Breast epithelium (tissue), 4 donors: ENCODE measurements at regions not wholly inside any gene's neighbourhood (a gene's known extent, or its start where the extent isn't known, plus 50 kb on each side); places are given as distances from the start of the nearest gene placed in this dataset.
"Not testable (repeated sequence)": the region's sequence is repeated elsewhere in the genome, so short reads cannot be mapped to it uniquely, and the experiment has no call there.

Experiments
- DNase-seq, 2 donors: peaks; one replicate each; pipeline ENCODE4 v3.0.0-alpha.2; 2019; ENCODE audit warnings: low spot score in 2 of 2
- H3K27ac ChIP-seq, 2 donors: fragments of 200-600 bp; sonication (generic) in 1 of 2; one replicate each; pipeline ENCODE4 v1.5.1; 2016 to 2019; ENCODE audit warnings: mild to moderate bottlenecking in 1 of 2
- H3K27me3 ChIP-seq, 2 donors: fragments of 200-600 bp; sonication (generic) in 1 of 2; one replicate each; pipeline versions ENCODE4 v1.5.1 to v1.6.0; 2017 to 2019; ENCODE audit warnings: control low read depth in 1 of 2, mild to moderate bottlenecking in 1 of 2
- H3K36me3 ChIP-seq: fragments of 200-600 bp; one replicate; pipeline ENCODE4 v1.5.1; 2019
- H3K4me1 ChIP-seq, 2 donors: fragments of 200-600 bp; sonication (generic); one replicate each; pipeline ENCODE4 v1.5.1; 2016 to 2019; ENCODE audit warnings: control low read depth in 1 of 2
- H3K4me3 ChIP-seq, 3 donors: fragments of 200-600 bp; sonication (generic); 1 replicate in 2 of 3; 2 replicates in 1 of 3; pipeline ENCODE4 v1.5.1; 2016 to 2019; ENCODE audit warnings: mild to moderate bottlenecking in 3 of 3, moderate library complexity in 2 of 3
- H3K9me3 ChIP-seq, 2 donors: fragments of 200-600 bp; sonication (generic) in 1 of 2; one replicate each; pipeline ENCODE4 v1.5.1; 2016 to 2019; ENCODE audit warnings: control low read depth in 1 of 2
- CTCF ChIP-seq, 3 donors: fragments of 450-650 bp; IDR thresholded peaks; one replicate each; pipeline ENCODE4 v1.5.1; 2016 to 2017; ENCODE audit warnings: antibody characterized with exemption in 3 of 3, mild to moderate bottlenecking in 3 of 3, moderate library complexity in 3 of 3
- POLR2A ChIP-seq: fragments of 450-650 bp; IDR thresholded peaks from one replicate; pipeline ENCODE4 v1.6.1; 2016; ENCODE audit warnings: antibody characterized with exemption, mild to moderate bottlenecking, moderate library complexity
- POLR2AphosphoS5 ChIP-seq, 3 donors: sonication (generic); formaldehyde crosslinking; IDR thresholded peaks; one replicate each; pipeline ENCODE4 v1.6.1; 2017; ENCODE audit warnings: antibody characterized with exemption in 3 of 3
- intact Hi-C: fragments of 100-400 bp; cut with DNase I; formaldehyde crosslinking; loops from one replicate; pipeline ENCODE4 v1.15.1; 2023; ENCODE audit warnings: low total_unique reads

- no peak overlapping the region for H3K27ac ChIP-seq
- intact Hi-C loops = no loop called here
- no peak overlapping the region for H3K4me3 ChIP-seq
- no peaks in the 10 kb centered on the region for H3K9me3 ChIP-seq
- no peaks in the 10 kb centered on the region for H3K4me1 ChIP-seq
- no peaks in the 10 kb centered on the region for H3K27me3 ChIP-seq
- DNase-seq = no peak
- TF ChIP-seq CTCF (IDR thresholded peaks at IDR 0.05) (no peak), POLR2AphosphoS5 (IDR thresholded peaks at IDR 0.05) (no peak), POLR2A (no peak)
- no peaks in the 10 kb centered on the region for H3K36me3 ChIP-seq
Observed at GRCh38 chr2:16391986-16392385, 273.6 kb downstream of the CYRIA start.

DNA sequence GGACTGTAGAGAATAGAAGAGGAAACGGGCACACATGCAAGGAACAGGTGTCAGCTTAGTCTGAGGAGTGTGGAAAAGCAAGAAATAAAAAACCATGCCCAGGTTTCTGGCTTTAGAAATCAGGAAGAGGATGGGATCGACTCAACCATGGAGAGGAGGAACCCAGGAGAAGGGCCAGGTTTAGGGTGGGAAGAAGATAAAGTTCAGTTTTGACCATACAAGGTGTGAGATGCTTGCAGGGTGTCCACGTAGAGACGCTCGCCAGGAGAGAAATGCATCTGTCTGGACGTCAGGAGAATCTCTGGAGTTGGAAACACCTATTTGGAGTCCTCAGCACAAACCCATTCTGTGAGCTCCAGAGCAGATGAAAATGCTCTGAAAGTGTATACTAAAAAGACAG lies 275.1 kb downstream of the CYRIA start:
- no peak for DNase-seq

GRCh38 chr2:16389611-16390010 lies 276.0 kb downstream of the CYRIA start:
- Histone ChIP-seq H3K4me3 (no peak overlapping the region), H3K27me3 (no peaks in the 10 kb centered on the region)
- intact Hi-C loops = no loop called here

More for the DNA sequence above, 275.1 kb downstream of the CYRIA start:
- no peak for TF ChIP-seq POLR2AphosphoS5 (IDR thresholded peaks at IDR 0.05)
- no peak for TF ChIP-seq POLR2A
- no peak for TF ChIP-seq CTCF (IDR thresholded peaks at IDR 0.05)
- intact Hi-C loops = no loop called here
- H3K9me3 ChIP-seq = no peaks in the 10 kb centered on the region
- no peaks in the 10 kb centered on the region for H3K4me1 ChIP-seq
- no peaks in the 10 kb centered on the region for H3K27me3 ChIP-seq
- no peaks in the 10 kb centered on the region for H3K36me3 ChIP-seq
- no peak overlapping the region for H3K4me3 ChIP-seq
- H3K27ac ChIP-seq = no peak overlapping the region

GRCh38 chr2:16388199-16388830 lies 277.3 kb downstream of the CYRIA start:
- H3K27ac ChIP-seq, DNase-seq, H3K36me3 ChIP-seq, H3K4me1 ChIP-seq, intact Hi-C loops, H3K27me3 ChIP-seq, H3K4me3 ChIP-seq, H3K9me3 ChIP-seq: not testable (repeated sequence)

More at GRCh38 chr2:16389611-16390010, 276.0 kb downstream of the CYRIA start:
- TF ChIP-seq POLR2AphosphoS5 (IDR thresholded peaks at IDR 0.05) (no peak), POLR2A (no peak), CTCF (IDR thresholded peaks at IDR 0.05) (no peak)
- no peaks in the 10 kb centered on the region for H3K4me1 ChIP-seq
- H3K9me3 ChIP-seq = no peaks in the 10 kb centered on the region
- H3K36me3 ChIP-seq = no peaks in the 10 kb centered on the region
- DNase-seq = no peak
- H3K27ac ChIP-seq = no peak overlapping the region

GRCh38 chr2:16387461-16387984 lies 278.1 kb downstream of the CYRIA start:
- intact Hi-C loops = no loop called here
- Histone ChIP-seq H3K36me3 (no peaks in the 10 kb centered on the region), H3K27me3 (no peaks in the 10 kb centered on the region), H3K27ac (no peak overlapping the region), H3K9me3 (no peaks in the 10 kb centered on the region), H3K4me3 (no peak overlapping the region), H3K4me1 (no peaks in the 10 kb centered on the region)
- DNase-seq = no peak
- TF ChIP-seq POLR2AphosphoS5 (IDR thresholded peaks at IDR 0.05) (no peak), CTCF (IDR thresholded peaks at IDR 0.05) (no peak), POLR2A (no peak)
